RPMI8226 (cell line): ENCODE measurements at regions not wholly inside any gene's neighbourhood (a gene's known extent, or its start where the extent isn't known, plus 50 kb on each side); places are given as distances from the start of the nearest gene placed in this dataset.
"Not testable (repeated sequence)": the region's sequence is repeated elsewhere in the genome, so short reads cannot be mapped to it uniquely, and the experiment has no call there.

Experiments
- DNase-seq: peaks from one replicate; pipeline ENCODE4 v3.0.0-alpha.2; 2015

DNA sequence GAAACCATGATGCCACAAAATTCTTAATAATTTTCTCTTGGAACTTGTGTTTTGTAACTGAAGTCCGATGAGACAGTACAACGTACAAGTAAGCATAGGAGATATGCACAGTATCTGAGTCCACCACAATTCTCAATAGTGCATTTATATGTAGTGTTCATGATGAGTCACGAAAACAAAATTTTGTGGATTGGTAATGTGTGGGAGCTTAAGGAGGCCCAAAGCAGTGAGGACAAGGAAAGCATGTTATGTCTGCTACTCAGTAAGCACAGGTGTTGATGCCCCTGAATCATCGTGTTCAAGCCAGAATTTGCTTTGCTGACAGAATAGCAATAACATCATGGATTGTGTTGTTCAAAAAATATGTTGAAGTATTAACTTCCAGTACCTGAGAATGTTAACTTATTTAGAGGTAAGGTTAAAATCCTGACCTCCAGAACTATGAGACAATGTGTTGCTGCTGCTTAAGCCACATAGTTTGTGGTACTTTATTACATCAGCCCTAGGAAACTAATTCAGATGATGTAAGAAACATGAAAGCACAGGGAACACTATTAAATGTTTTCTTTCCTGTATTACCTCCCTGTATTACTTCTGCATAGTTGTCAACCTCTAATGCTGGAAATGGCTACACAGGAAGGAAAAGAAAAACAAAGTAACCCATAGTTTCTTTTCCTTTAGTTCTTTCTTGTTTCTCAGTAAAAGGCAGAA is 201.3 kb downstream of the SLITRK6 start:
- no peak for DNase-seq

GRCh38 chr13:85592211-85592610 is 207.0 kb downstream of the SLITRK6 start:
- no peak for DNase-seq

DNA sequence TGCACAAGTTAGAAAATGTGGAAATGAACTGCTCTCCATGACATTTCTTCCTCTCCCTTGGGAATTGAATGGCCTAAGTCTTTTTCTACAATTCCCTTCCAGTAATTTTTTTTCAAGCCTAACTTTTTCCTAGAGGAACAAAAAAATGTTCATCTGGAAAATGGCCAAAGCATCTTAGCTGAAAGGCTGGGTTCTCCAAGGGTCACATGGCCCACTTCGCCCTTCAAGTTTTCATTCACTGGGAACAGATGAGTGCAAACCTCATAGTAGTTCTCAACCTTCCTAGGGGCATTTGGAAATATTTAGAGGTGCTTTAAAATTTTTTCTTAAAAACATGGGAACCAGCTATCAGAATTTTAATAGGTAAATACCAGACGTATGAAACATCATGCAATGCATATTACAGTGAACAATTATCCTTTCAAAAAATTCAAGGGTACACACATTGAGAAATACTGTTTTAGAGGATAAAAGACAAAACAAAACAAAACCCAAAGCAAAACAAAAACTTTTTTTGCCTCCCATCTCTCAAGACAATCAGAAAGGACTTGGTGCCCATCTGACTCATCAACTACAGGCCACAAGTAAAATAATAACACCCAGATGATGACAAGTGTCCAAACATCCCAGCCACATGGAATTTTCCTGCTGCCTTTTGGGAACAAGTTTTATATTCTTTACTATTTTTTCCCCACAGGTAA is 208.8 kb downstream of the SLITRK6 start:
- DNase-seq, result no peak

- DNase-seq, result no peak
Measured at GRCh38 chr13:85589021-85589420, 210.2 kb downstream of the SLITRK6 start.

DNA sequence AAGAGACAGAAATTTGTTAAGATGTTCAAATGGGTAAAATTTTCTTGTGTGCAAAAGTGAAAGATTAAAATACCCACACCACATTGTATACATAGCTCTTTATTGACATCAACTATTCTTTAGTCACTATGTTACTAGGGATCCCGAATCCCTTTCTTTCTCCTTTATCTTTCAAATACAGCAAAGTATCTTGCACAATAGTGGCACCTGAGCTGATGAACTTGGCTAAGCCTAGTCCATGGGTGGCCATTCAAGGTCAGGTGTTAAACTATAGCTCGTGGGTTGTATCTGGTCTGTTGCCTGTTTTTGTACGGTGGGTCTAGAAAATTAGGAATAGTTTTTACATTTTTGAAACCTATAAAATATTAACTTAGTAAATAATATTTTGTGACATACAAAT is 210.9 kb downstream of the SLITRK6 start:
- no peak for DNase-seq

DNA sequence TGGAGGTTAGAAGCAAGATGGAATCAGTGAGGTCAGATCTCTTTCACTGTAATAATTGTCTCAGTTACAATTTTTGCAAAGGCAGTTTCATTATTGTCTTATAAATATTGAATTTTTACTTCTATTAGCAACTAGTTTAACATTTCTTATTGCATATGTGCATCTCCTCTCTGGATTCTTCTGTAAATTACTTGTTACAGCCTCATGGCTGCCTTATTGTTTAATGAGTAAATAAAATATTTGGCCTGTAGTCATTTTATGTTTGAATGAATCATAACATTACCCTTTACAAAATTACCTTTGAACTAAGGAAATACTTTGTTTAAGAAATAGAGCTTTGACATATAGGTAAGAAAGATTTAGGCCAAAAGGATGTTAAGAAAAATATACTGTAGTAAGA is 212.4 kb downstream of the SLITRK6 start:
- no peak for DNase-seq

DNA sequence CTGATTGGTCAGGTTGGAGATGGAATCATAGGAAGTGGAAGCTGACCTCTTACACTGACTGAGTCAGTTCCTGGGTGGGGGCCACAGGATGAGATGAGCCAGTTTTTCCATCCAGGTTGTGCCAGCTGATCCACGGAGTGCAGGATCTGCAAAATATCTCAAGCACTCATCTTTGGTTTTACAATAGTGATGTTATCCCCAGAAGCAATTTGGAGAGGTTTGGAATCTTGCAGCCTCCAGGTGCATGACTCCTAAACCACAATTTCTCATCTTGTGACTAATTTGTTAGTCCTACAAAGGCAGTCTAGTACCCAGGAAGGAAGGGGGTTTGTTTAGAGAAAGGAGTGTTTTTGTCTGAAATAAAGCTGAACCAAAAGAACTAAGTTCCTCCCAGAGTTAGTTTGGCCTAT is 212.8 kb downstream of the SLITRK6 start:
- DNase-seq, result no peak

DNA sequence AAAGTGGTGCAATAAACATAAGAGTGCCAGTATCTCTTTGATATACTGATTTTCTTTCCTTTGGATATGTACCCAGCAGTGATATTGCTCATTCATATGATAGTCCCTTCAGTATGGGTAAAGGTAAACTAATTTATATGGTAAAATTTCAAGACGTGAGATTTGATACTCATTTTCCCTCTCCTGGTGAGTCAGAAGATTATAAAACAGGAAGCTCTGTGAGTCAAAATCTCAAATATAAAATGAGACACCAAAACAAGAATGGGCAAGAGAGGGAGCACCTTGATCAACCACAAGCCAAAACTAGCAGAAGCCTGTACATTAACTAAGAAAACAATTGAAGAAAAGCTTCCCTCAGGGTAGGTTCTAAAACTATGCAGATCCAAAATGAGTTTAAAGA is 216.3 kb downstream of the SLITRK6 start:
- no peak for DNase-seq

- DNase-seq, result no peak
Measured at GRCh38 chr13:85575110-85575509, 224.1 kb downstream of the SLITRK6 start.

- DNase-seq, result no peak
Measured at GRCh38 chr13:85567909-85568308, 231.3 kb downstream of the SLITRK6 start.

- DNase-seq, result no peak
Measured at GRCh38 chr13:85565652-85566051, 233.6 kb downstream of the SLITRK6 start.

DNA sequence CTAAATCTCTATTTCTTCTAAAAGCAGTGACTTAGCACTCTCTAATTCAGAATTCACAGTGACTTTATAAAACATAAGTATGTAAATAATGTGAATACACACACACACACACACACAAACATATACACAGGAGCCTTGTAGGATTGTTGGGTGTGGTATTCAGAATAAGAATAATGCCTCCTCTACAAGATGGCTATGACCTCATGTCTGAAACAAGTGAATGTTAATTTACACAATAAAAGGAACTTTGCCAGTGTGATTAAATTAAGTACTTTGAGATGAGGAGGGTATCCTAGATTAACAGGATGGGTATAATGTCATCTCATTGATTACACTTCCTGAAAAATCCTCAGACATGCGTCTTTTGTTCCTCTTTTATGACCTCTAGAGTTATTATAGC is 234.6 kb downstream of the SLITRK6 start:
- DNase-seq, result no peak

GRCh38 chr13:85562282-85562681 is 236.9 kb downstream of the SLITRK6 start:
- DNase-seq, result no peak

GRCh38 chr13:85557691-85558467 is 241.3 kb downstream of the SLITRK6 start:
- DNase-seq, result no peak

- DNase-seq, result no peak
Measured at GRCh38 chr13:85551012-85551411, 248.2 kb downstream of the SLITRK6 start.

- DNase-seq, result no peak
Measured at GRCh38 chr13:85549819-85550218, 249.4 kb downstream of the SLITRK6 start.

DNA sequence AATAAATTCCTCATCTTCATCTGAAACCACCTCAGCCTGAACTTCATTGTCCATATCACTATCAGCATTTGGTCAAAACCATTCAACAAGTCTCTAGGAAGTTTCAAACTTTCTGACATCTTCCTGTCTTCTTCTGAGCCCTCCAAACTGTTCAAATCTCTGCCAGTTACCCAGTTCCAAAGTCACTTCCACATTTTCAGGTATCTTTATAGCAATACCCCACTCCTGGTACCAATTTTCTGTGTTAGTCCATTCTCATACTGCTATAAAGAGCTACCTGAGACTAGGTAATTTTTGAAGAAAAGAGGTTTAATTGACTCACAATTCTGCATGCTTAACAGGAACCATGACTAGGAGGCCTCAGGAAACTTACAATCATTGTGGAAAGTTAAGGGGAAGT is 250.4 kb downstream of the SLITRK6 start:
- DNase-seq, result not testable (repeated sequence)

- DNase-seq, result no peak
Measured at GRCh38 chr13:85545771-85546170, 253.4 kb downstream of the SLITRK6 start.

- DNase-seq, result no peak
Measured at GRCh38 chr13:85544756-85545155, 254.5 kb downstream of the SLITRK6 start.

DNA sequence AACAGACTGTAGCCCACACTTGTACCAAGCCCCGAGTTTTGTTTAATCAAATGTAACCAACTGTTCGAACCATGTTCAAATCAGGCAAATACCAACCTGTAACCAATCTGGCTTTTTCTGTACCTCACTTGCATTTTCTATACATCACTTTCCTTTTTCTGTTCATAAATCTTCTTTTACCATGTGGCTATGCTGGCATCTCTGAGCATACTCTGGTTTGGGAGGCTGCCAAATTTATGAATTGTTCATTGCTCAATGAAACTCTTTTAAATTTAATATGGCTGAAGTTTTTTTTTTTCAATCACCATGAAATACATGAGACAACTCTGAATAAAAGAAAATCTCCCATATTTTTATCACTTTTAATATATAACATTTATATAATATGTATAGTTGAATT is 256.1 kb downstream of the SLITRK6 start:
- no peak for DNase-seq

DNA sequence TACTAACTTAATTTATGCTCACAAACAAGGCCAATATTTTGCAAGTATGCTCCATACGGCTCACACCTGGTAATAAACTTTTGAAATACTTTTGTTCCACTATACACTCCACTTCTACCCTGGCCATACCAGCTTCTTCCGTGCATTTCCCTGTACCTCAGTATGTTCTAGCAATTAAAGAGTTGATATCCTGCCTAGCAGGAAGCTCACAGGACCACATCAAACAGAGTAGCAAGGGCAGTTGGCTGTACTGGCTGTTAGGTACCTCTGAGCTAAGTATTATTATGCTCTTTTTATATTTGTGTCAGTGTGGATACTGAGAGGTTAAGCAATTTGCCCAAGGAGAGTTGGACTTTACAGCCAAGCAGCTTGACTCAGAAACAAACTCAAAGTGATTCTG is 257.7 kb downstream of the SLITRK6 start:
- no peak for DNase-seq

DNA sequence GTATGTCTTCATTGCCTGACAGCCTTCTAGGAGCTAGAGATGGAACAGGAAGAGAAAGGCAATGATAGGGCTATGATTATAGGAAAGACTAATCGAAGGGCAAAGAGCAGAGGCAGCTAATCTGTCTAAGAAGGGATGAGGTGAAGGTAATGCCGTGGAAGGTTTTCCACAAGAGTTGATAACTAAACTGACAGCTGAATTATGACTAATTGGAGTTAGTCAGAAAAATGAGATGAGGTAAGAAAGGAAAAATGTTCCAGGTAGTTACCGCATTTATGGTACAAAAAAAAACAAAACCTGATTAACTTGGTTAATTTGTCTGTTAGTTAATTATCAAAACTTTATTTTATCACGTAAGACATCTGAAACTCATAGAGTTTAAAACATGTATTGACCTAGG is 260.3 kb downstream of the SLITRK6 start:
- DNase-seq, result no peak

DNA sequence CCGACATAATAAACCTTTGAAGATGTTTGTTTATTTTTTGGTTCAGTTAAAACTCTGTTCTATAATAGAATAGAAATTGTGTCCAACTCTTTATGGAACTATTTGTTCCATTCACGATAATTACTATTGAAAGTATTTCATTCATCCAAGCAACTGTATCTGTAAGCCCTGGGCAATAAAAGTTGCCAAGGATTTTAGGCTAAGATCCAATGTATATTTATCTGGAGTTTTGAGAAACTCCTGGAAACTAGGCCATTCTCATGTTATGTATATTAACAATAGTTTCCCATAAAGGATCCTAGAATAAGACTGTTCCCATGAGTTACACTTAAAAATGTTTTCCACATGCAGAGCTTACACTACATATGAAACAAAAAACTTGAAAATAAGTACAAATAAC is 261.6 kb downstream of the SLITRK6 start:
- DNase-seq, result no peak

DNA sequence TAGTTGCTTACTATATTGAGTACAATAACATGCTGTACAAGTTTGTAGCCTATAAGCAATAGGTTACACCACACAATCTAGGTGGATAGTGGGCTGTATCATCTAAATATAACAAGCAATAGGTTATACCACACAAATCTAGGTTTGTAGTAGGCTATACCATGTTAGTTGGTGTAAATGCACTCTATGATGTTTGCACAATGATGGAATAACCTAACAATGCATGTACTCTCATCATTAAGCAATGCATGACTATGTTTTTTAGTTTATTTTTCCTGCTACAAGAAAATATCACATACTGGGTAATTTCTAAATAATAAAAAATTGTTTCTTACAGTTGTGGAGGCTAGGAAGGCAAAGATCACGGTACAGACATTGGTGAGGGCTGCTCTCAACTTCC is 262.5 kb downstream of the SLITRK6 start:
- DNase-seq, result no peak
